ENCODE measurements at regions not wholly inside any gene's neighbourhood (a gene's known extent, or its start where the extent isn't known, plus 50 kb on each side); places are given as distances from the start of the nearest gene placed in this dataset.

- intact Hi-C loops (cut with DNase I), result no loop called here
- no peak overlapping the region for H3K9ac ChIP-seq (ENCODE audit: low read length in 3 of 3)
- H3K4me1 ChIP-seq (ENCODE audit: control insufficient read depth in 2 of 3, insufficient read depth in 2 of 3, low read depth in 1 of 3, low read length in 3 of 3), result no peaks in the 10 kb centered on the region
- FAIRE-seq (no peak), DNase-seq (no peak)
- H3K4me3 ChIP-seq (ENCODE audit: low read length in 3 of 3), result no peak overlapping the region
- no peaks in the 10 kb centered on the region for H3K9me3 ChIP-seq (ENCODE audit: control insufficient read depth in 2 of 3, insufficient read depth in 1 of 3, low read length in 3 of 3)
- H3K27ac ChIP-seq (ENCODE audit: low read depth in 2 of 2, low read length in 2 of 2), result no peak overlapping the region
- no peaks in the 10 kb centered on the region for H3K27me3 ChIP-seq (ENCODE audit: control insufficient read depth, insufficient read depth, low read length)
- no peaks in the 10 kb centered on the region for H3K36me3 ChIP-seq (ENCODE audit: control insufficient read depth in 2 of 3, insufficient read depth in 3 of 3, low read length in 3 of 3)
- TF ChIP-seq CTCF (IDR thresholded peaks at IDR 0.05; ENCODE audit: borderline replicate concordance, extremely low read depth, insufficient read depth), result no peak
These were observed 149.4 kb upstream of the CAMK1G start for GRCh38 chr1:209434066-209434465.

DNA sequence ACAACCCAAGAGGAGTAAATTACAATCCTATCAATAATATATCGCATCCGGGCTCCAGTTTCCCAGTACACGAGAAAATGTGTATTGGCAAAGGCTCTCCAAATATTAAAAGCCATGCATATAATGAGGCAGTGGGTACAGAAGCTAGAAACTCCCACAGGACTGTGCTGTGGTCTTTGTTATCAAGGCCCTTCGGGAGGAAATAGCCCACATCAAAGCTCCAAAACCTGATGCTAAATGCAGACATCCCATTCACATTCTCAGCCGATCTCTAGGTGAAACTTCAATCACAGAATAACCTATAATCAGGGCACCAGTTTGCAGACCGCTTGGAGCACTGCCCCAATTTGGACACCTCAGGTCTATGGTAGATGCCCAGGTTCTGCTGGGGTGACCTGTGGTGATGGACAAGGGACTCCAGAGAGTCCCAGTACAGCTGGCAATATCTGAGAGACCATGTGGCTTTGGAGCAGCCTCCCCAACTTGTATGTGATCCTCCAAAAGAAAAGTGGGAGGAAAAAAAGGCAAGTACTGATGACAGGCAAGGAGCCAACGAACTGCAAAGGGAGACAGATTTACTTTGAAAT lies 148.8 kb upstream of the CAMK1G start:
- no peaks in the 10 kb centered on the region for H3K9me3 ChIP-seq (ENCODE audit: control insufficient read depth in 2 of 3, insufficient read depth in 1 of 3, low read length in 3 of 3)
- no peak for FAIRE-seq
- no peak for TF ChIP-seq CTCF (IDR thresholded peaks at IDR 0.05; ENCODE audit: borderline replicate concordance, extremely low read depth, insufficient read depth)
- no peaks in the 10 kb centered on the region for H3K27me3 ChIP-seq (ENCODE audit: control insufficient read depth, insufficient read depth, low read length)
- intact Hi-C loops (cut with DNase I), result no loop called here
- DNase-seq, result no peak
- no peaks in the 10 kb centered on the region for H3K4me1 ChIP-seq (ENCODE audit: control insufficient read depth in 2 of 3, insufficient read depth in 2 of 3, low read depth in 1 of 3, low read length in 3 of 3)
- no peak overlapping the region for H3K27ac ChIP-seq (ENCODE audit: low read depth in 2 of 2, low read length in 2 of 2)
- H3K36me3 ChIP-seq (ENCODE audit: control insufficient read depth in 2 of 3, insufficient read depth in 3 of 3, low read length in 3 of 3), result no peaks in the 10 kb centered on the region
- no peak overlapping the region for H3K4me3 ChIP-seq (ENCODE audit: low read length in 3 of 3)
- no peak overlapping the region for H3K9ac ChIP-seq (ENCODE audit: low read length in 3 of 3)

DNA sequence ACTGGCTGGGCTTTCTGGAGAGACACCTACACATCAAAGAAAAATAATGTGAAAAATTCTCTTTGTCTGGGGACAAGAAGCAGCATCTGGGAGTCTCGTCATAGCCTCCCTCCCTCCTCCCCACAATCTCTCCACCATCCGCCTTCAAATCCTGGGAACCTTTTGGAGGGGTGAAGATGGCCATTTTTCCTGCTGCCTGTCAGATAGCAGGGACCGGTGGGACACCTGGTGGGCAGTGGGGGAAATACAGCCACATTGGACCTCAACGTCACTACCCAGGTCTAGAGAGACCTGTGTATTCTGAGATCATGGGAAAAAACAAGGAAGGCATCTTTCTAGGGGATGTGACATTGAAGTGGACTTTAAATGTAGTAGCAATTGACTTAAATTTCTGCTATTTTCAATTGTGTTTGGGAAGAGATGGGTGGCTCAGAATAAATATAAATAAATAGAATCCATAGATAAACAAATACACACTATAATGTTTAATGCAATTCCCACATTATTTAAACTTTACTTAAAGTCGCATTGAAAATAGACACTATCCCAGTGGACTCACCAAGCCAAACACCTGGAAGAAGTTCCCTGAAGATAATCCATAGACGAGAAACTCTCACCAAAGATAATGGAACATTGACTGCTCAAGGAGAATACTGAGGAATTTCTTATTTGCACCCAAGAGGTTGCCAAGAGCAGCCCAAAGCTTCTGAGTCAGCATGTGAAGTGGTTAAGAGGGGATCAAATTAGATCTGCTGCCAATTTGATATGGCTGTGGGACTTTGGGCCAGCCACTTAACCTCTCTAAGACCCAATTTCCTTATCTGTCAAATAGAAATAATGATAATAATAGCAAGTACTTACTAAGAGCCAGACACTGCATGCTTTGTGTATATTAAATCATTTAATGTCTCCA lies 147.6 kb upstream of the CAMK1G start:
- Histone ChIP-seq H3K36me3 (ENCODE audit: control insufficient read depth in 2 of 3, insufficient read depth in 3 of 3, low read length in 3 of 3) (no peaks in the 10 kb centered on the region), H3K9me3 (ENCODE audit: control insufficient read depth in 2 of 3, insufficient read depth in 1 of 3, low read length in 3 of 3) (no peaks in the 10 kb centered on the region), H3K4me3 (ENCODE audit: low read length in 3 of 3) (no peak overlapping the region), H3K9ac (ENCODE audit: low read length in 3 of 3) (no peak overlapping the region), H3K27ac (ENCODE audit: low read depth in 2 of 2, low read length in 2 of 2) (no peak overlapping the region), H3K4me1 (ENCODE audit: control insufficient read depth in 2 of 3, insufficient read depth in 2 of 3, low read depth in 1 of 3, low read length in 3 of 3) (no peaks in the 10 kb centered on the region), H3K27me3 (ENCODE audit: control insufficient read depth, insufficient read depth, low read length) (no peaks in the 10 kb centered on the region)
- TF ChIP-seq CTCF (IDR thresholded peaks at IDR 0.05; ENCODE audit: borderline replicate concordance, extremely low read depth, insufficient read depth), result peak; percentile 64
- peak; percentile 75 to 86 (median 84) for DNase-seq
- no peak for FAIRE-seq
- intact Hi-C loops (cut with DNase I), result no loop called here
